HepG2 (cell line): ENCODE measurements at regions not wholly inside any gene's neighbourhood (a gene's known extent, or its start where the extent isn't known, plus 50 kb on each side); places are given as distances from the start of the nearest gene placed in this dataset.

Experiments
- ATAC-seq: fragments of 200-7000 bp; cut with Tn5 transposase; 3 replicates; pipeline ENCODE4 v1.9.1; 2020; ENCODE audit warnings: mild to moderate bottlenecking, moderate library complexity
- BruUV-seq: library from RNA; stranded (reverse); fragments of 400-500 nt; replicated peaks from 2 replicates; lab custom pipeline; 2021; lab: Mats Ljungman, UMichigan
- CTCF ChIA-PET: fragments of 300-600 bp; formaldehyde crosslinking; extraction: SDS; loops from one replicate; lab custom pipeline; 2021; ENCODE audit warnings: low total read pairs, inconsistent platforms, low intra/inter-chr PET ratio; lab: Yijun Ruan, JAX
- POLR2A ChIA-PET: fragments of 350-600 bp; sonication (Branson Sonifier 250); formaldehyde crosslinking; loops from one replicate; lab custom pipeline; 2020; ENCODE audit warnings: antibody characterized with exemption, inconsistent platforms; lab: Yijun Ruan, JAX
- DNase-seq: peaks from one replicate; pipeline ENCODE4 v3.0.0-alpha.2; 2015; ENCODE audit warnings: low spot score
- FAIRE-seq: peaks from 3 replicates; lab custom pipeline; 2011; peaks lifted over from hg19 to GRCh38; lab: Jason Lieb, UNC
- H2AFZ ChIP-seq: one replicate; pipeline ENCODE4 v1.6.1; 2011; ENCODE audit warnings: low read length, inconsistent platforms
- H3K27ac ChIP-seq: fragments of 300-600 bp; 3 replicates; pipeline ENCODE4 v1.8.0; 2011; ENCODE audit warnings: mixed run types, mild to moderate bottlenecking, mixed read lengths, low read length, inconsistent platforms; ENCODE audit not compliant: insufficient read depth; ENCODE audit errors: extremely low read length
- H3K27me3 ChIP-seq, 2 experiments: fragments of 200-600 bp in 1 of 2; 2 replicates in 1 of 2; 3 replicates in 1 of 2; pipeline versions ENCODE4 v1.6.0 to v1.8.0; 2011; ENCODE audit warnings: low read length in 2 of 2, mild to moderate bottlenecking in 2 of 2, moderate library complexity in 2 of 2, inconsistent platforms in 1 of 2; ENCODE audit not compliant: insufficient read depth in 2 of 2, control insufficient read depth in 1 of 2
- H3K36me3 ChIP-seq, 2 experiments: fragments of 200-600 bp in 1 of 2; replicated peaks in 1 of 2; 2 replicates in 1 of 2; 3 replicates in 1 of 2; pipeline versions ENCODE4 v1.5.1 to v1.8.0; 2011; ENCODE audit warnings: low read length in 2 of 2, inconsistent platforms in 1 of 2; ENCODE audit not compliant: insufficient read depth in 2 of 2, control insufficient read depth in 1 of 2
- H3K4me1 ChIP-seq: 2 replicates; pipeline ENCODE4 v1.5.1; 2012; ENCODE audit warnings: low read length, inconsistent platforms; ENCODE audit not compliant: insufficient read depth
- H3K4me2 ChIP-seq: 2 replicates; pipeline ENCODE4 v1.6.0; 2011; ENCODE audit warnings: low read depth, low read length, inconsistent platforms
- H3K4me3 ChIP-seq, 3 experiments: fragments of 200-600 bp in 1 of 3; sonication (generic), shearing (Covaris generic) in 1 of 3; replicated peaks in 1 of 3; 2 replicates each; pipeline ENCODE4 v1.5.1; 2011 to 2016; ENCODE audit warnings: low read length in 3 of 3, inconsistent platforms in 2 of 3, low read depth in 2 of 3, mild to moderate bottlenecking in 2 of 3, control low read depth in 1 of 3, mixed read lengths in 1 of 3; ENCODE audit not compliant: insufficient read depth in 1 of 3
- H3K79me2 ChIP-seq: one replicate; pipeline ENCODE4 v1.6.1; 2011; ENCODE audit warnings: low read length, inconsistent platforms; ENCODE audit not compliant: insufficient read depth
- H3K9ac ChIP-seq: 2 replicates; pipeline ENCODE4 v1.6.0; 2011; ENCODE audit warnings: mild to moderate bottlenecking, low read depth, low read length, inconsistent platforms; ENCODE audit not compliant: insufficient read depth
- H3K9me3 ChIP-seq: 2 replicates; pipeline ENCODE4 v1.5.1; 2012; ENCODE audit warnings: mild to moderate bottlenecking, low read length
- H4K20me1 ChIP-seq: 2 replicates; pipeline ENCODE4 v1.6.0; 2011; ENCODE audit warnings: inconsistent platforms, mild to moderate bottlenecking, low read length, moderate library complexity; ENCODE audit not compliant: insufficient read depth
- KLF12 ChIP-seq: sonication (generic); formaldehyde crosslinking; IDR thresholded peaks from 2 replicates; pipeline ENCODE4 v1.4.0; 2020; ENCODE audit warnings: missing genetic modification reagents, borderline replicate concordance
- MTF1 ChIP-seq: sonication (generic); formaldehyde crosslinking; IDR thresholded peaks from 2 replicates; pipeline ENCODE4 v1.5.0; 2020; ENCODE audit warnings: missing genetic modification reagents
- MXD3 ChIP-seq: IDR thresholded peaks from 2 replicates; pipeline ENCODE4 v1.6.1; 2016; ENCODE audit warnings: mild to moderate bottlenecking, missing biosample characterization, missing genetic modification reagents
- MZF1 ChIP-seq: sonication (generic); formaldehyde crosslinking; IDR thresholded peaks from 2 replicates; pipeline ENCODE4 v1.8.1; 2023; ENCODE audit warnings: mild to moderate bottlenecking, missing genetic modification reagents, borderline replicate concordance
- NFE2L1 ChIP-seq: sonication (generic); formaldehyde crosslinking; IDR thresholded peaks from 2 replicates; pipeline ENCODE4 v1.4.0; 2020; ENCODE audit warnings: missing genetic modification reagents, mild to moderate bottlenecking, borderline replicate concordance
- NFYC ChIP-seq: IDR thresholded peaks from 2 replicates; pipeline ENCODE4 v1.6.1; 2016; ENCODE audit warnings: missing genetic modification reagents, missing compliant biosample characterization
- RXRB ChIP-seq: IDR thresholded peaks from 2 replicates; pipeline ENCODE4 v1.6.1; 2016; ENCODE audit warnings: borderline replicate concordance, missing genetic modification reagents, missing compliant biosample characterization
- ZBTB44 ChIP-seq: sonication (generic); formaldehyde crosslinking; IDR thresholded peaks from 2 replicates; pipeline ENCODE4 v1.4.0; 2020; ENCODE audit warnings: missing genetic modification reagents
- ZFP41 ChIP-seq: sonication (generic); formaldehyde crosslinking; IDR thresholded peaks from 2 replicates; pipeline ENCODE4 v1.4.0; 2020; ENCODE audit warnings: mild to moderate bottlenecking, missing genetic modification reagents, borderline replicate concordance
- ZNF577 ChIP-seq: sonication (generic); formaldehyde crosslinking; IDR thresholded peaks from 2 replicates; pipeline ENCODE4 v1.4.0; 2020; ENCODE audit warnings: mild to moderate bottlenecking, low read depth, missing genetic modification reagents, borderline replicate concordance
- ZNF747 ChIP-seq: sonication (generic); formaldehyde crosslinking; IDR thresholded peaks from 2 replicates; pipeline ENCODE4 v1.8.1; 2023; ENCODE audit warnings: missing genetic modification reagents, mild to moderate bottlenecking, borderline replicate concordance
- WGBS: methylation state at CpG from one replicate; pipeline ENCODE4 v1.1.6; 2017; ENCODE audit warnings: low lambda C conversion rate; 5-methylcytosine and 5-hydroxymethylcytosine counted together
- in situ Hi-C: cut with HindIII; loops from 2 replicates; pipeline ENCODE4 v1.10.0; 2017; ENCODE audit warnings: low pct_unique_long_range_greater_than_20kb; ENCODE audit not compliant: extremely low pct_ligation_motif_present
- intact Hi-C: fragments of 100-400 bp; cut with micrococcal nuclease; formaldehyde crosslinking; loops from one replicate; pipeline ENCODE4 v1.10.0; 2022; ENCODE audit not compliant: unreplicated experiment
- TF ChIP-seq, protein P1 (sequence below): sonication (generic); formaldehyde crosslinking; IDR thresholded peaks from 2 replicates; pipeline ENCODE4 v1.5.1; 2020; ENCODE audit warnings: mild to moderate bottlenecking, moderate library complexity, missing genetic modification reagents
- TF ChIP-seq, protein P2 (sequence below): sonication (generic); formaldehyde crosslinking; IDR thresholded peaks from 2 replicates; pipeline ENCODE4 v1.5.1; 2020; ENCODE audit warnings: missing genetic modification reagents, mild to moderate bottlenecking, borderline replicate concordance
- TF ChIP-seq, protein P3 (sequence below): sonication (generic); formaldehyde crosslinking; IDR thresholded peaks from 2 replicates; pipeline ENCODE4 v1.4.0; 2020; ENCODE audit warnings: missing genetic modification reagents, low read depth, mild to moderate bottlenecking, borderline replicate concordance
- TF ChIP-seq, protein P4 (sequence below): sonication (generic); formaldehyde crosslinking; IDR thresholded peaks from 2 replicates; pipeline ENCODE4 v1.4.0; 2020; ENCODE audit warnings: missing genetic modification reagents, borderline replicate concordance

DNA sequence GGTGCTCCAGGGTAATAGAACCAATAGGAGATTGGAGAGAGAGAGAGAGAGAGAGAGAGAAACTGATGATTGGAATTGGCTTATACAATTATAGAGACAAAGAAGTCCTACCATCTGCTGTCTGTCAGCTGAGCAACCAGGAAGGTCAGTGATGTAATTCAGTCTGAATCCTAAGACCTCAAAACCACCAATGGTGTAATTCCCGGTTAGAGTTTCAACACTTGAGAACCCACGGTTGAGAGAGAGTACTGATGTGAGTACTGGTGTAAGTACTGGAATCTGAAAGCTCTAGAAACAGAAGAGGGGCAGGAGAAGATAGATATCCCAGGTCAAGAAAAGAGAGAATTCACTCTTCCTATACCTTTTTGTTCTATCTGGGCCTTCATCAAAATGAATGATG lies 775.8 kb downstream of the EFNA5 start:
- no peak overlapping the region for H3K9ac ChIP-seq
- H3K4me2 ChIP-seq, result no peak overlapping the region
- intact Hi-C loops, result no loop called here
- 0% methylated on average over 2 of the region's 2 CpGs for WGBS
- TF ChIP-seq, protein P1, sequence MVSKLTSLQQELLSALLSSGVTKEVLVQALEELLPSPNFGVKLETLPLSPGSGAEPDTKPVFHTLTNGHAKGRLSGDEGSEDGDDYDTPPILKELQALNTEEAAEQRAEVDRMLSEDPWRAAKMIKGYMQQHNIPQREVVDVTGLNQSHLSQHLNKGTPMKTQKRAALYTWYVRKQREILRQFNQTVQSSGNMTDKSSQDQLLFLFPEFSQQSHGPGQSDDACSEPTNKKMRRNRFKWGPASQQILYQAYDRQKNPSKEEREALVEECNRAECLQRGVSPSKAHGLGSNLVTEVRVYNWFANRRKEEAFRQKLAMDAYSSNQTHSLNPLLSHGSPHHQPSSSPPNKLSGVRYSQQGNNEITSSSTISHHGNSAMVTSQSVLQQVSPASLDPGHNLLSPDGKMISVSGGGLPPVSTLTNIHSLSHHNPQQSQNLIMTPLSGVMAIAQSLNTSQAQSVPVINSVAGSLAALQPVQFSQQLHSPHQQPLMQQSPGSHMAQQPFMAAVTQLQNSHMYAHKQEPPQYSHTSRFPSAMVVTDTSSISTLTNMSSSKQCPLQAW, result no peak
- no peak for TF ChIP-seq KLF12 (CRISPR knock-in tag)
- no peak for TF ChIP-seq MZF1 (CRISPR knock-in tag)
- no peak for TF ChIP-seq ZBTB44 (CRISPR knock-in tag)
- no peak for TF ChIP-seq ZNF747 (CRISPR knock-in tag)
- TF ChIP-seq ZFP41 (CRISPR knock-in tag), result no peak
- no peak for TF ChIP-seq MTF1 (CRISPR knock-in tag)
- TF ChIP-seq, protein P2, sequence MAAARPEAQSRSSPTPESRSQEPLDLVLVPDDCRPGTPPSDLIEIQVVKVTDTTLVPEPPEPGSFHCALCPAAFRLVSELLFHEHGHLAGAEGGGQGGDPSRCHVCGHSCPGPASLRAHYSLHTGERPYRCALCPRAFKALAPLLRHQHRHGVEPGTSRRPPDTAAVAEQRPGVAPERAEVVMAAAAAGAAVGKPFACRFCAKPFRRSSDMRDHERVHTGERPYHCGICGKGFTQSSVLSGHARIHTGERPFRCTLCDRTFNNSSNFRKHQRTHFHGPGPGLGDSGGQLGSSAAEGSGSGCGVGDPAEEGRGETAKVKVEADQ (CRISPR knock-in tag), result no peak
- TF ChIP-seq NFYC (CRISPR knock-in tag), result no peak
- TF ChIP-seq, protein P3, sequence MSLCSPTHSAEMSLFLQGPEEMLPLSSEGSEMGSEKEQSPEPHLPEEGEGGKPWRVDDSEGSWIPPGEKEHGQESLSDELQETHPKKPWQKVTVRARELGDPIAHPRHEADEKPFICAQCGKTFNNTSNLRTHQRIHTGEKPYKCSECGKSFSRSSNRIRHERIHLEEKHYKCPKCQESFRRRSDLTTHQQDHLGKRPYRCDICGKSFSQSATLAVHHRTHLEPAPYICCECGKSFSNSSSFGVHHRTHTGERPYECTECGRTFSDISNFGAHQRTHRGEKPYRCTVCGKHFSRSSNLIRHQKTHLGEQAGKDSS (CRISPR knock-in tag), result no peak
- no peak for TF ChIP-seq RXRB (CRISPR knock-in tag)
- TF ChIP-seq, protein P4, sequence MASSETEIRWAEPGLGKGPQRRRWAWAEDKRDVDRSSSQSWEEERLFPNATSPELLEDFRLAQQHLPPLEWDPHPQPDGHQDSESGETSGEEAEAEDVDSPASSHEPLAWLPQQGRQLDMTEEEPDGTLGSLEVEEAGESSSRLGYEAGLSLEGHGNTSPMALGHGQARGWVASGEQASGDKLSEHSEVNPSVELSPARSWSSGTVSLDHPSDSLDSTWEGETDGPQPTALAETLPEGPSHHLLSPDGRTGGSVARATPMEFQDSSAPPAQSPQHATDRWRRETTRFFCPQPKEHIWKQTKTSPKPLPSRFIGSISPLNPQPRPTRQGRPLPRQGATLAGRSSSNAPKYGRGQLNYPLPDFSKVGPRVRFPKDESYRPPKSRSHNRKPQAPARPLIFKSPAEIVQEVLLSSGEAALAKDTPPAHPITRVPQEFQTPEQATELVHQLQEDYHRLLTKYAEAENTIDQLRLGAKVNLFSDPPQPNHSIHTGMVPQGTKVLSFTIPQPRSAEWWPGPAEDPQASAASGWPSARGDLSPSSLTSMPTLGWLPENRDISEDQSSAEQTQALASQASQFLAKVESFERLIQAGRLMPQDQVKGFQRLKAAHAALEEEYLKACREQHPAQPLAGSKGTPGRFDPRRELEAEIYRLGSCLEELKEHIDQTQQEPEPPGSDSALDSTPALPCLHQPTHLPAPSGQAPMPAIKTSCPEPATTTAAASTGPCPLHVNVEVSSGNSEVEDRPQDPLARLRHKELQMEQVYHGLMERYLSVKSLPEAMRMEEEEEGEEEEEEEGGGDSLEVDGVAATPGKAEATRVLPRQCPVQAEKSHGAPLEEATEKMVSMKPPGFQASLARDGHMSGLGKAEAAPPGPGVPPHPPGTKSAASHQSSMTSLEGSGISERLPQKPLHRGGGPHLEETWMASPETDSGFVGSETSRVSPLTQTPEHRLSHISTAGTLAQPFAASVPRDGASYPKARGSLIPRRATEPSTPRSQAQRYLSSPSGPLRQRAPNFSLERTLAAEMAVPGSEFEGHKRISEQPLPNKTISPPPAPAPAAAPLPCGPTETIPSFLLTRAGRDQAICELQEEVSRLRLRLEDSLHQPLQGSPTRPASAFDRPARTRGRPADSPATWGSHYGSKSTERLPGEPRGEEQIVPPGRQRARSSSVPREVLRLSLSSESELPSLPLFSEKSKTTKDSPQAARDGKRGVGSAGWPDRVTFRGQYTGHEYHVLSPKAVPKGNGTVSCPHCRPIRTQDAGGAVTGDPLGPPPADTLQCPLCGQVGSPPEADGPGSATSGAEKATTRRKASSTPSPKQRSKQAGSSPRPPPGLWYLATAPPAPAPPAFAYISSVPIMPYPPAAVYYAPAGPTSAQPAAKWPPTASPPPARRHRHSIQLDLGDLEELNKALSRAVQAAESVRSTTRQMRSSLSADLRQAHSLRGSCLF (CRISPR knock-in tag), result no peak
- no peak for TF ChIP-seq MXD3 (CRISPR knock-in tag)
- no peak for TF ChIP-seq NFE2L1 (CRISPR knock-in tag)
- TF ChIP-seq ZNF577 (CRISPR knock-in tag), result no peak
- POLR2A ChIA-PET, result no interaction called here
- ATAC-seq, result no peak
- H4K20me1 ChIP-seq, result no peaks in the 10 kb centered on the region
- H3K4me1 ChIP-seq, result no peaks in the 10 kb centered on the region
- in situ Hi-C loops, result no loop called here
- H3K4me3 ChIP-seq, result no peak overlapping the region
- no peaks in the 10 kb centered on the region for H3K27me3 ChIP-seq
- CTCF ChIA-PET, result no interaction called here
- FAIRE-seq, result no peak
- no peaks in the 10 kb centered on the region for H3K36me3 ChIP-seq
- BruUV-seq, result no TSS peak
- DNase-seq, result no peak
- no peak overlapping the region for H3K27ac ChIP-seq
- H3K9me3 ChIP-seq, result no peaks in the 10 kb centered on the region
- H2AFZ ChIP-seq, result no peak overlapping the region
- H3K79me2 ChIP-seq, result no peaks in the 10 kb centered on the region
